Activated CD4-positive, alpha-beta memory T cell treated with anti-CD3 and anti-CD28 coated beads for 36 hours (primary cell): ENCODE measurements at regions not wholly inside any gene's neighbourhood (a gene's known extent, or its start where the extent isn't known, plus 50 kb on each side); places are given as distances from the start of the nearest gene placed in this dataset.

ENCODE experiments used
- CTCF ChIA-PET: fragments of 350-600 bp; sonication (Branson Sonifier 250); formaldehyde crosslinking; loops from one replicate; lab custom pipeline; 2021; ENCODE audit warnings: antibody characterized with exemption, inconsistent platforms; lab: Charles Lee
- POLR2A ChIA-PET: fragments of 350-600 bp; sonication (Branson Sonifier 250); formaldehyde crosslinking; loops from one replicate; lab custom pipeline; 2021; ENCODE audit warnings: antibody characterized with exemption; lab: Charles Lee
- DNase-seq: peaks from one replicate; pipeline ENCODE4 v3.0.0-alpha.2; 2020
- H3K27ac Mint-ChIP-seq: one replicate; pipeline ENCODE4 v1.8.0; 2021; ENCODE audit warnings: mixed read lengths
- H3K27me3 Mint-ChIP-seq: one replicate; pipeline ENCODE4 v1.8.0; 2021; ENCODE audit warnings: mixed read lengths
- H3K36me3 Mint-ChIP-seq: one replicate; pipeline ENCODE4 v1.8.0; 2021; ENCODE audit warnings: mixed read lengths
- H3K4me1 Mint-ChIP-seq: one replicate; pipeline ENCODE4 v1.8.0; 2021; ENCODE audit warnings: low read depth, mixed read lengths
- H3K4me3 Mint-ChIP-seq: one replicate; pipeline ENCODE4 v1.8.0; 2021; ENCODE audit warnings: mild to moderate bottlenecking, mixed read lengths
- H3K9me3 Mint-ChIP-seq: one replicate; pipeline ENCODE4 v1.8.0; 2021; ENCODE audit warnings: mixed read lengths
- intact Hi-C: fragments of 100-400 bp; cut with micrococcal nuclease; formaldehyde crosslinking; loops from one replicate; pipeline ENCODE4 v1.15.1; 2023

- no peak overlapping the region for H3K4me3 Mint-ChIP-seq
- H3K27ac Mint-ChIP-seq = no peak overlapping the region
- ChIA-PET CTCF (no interaction called here), POLR2A (no interaction called here)
- H3K27me3 Mint-ChIP-seq = no peaks in the 10 kb centered on the region
- intact Hi-C loops = no loop called here
- no peak for DNase-seq
- peaks cover 21% of the 10 kb centered on the region for H3K9me3 Mint-ChIP-seq
- H3K36me3 Mint-ChIP-seq = no peaks in the 10 kb centered on the region
- H3K4me1 Mint-ChIP-seq = no peaks in the 10 kb centered on the region
These were observed 713.8 kb upstream of the RBFOX1 start for GRCh38 chr16:6618874-6619273.

GRCh38 chr16:6616746-6617145 is 715.9 kb upstream of the RBFOX1 start:
- intact Hi-C loops = no loop called here
- CTCF ChIA-PET = no interaction called here
- DNase-seq = no peak
- H3K4me3 Mint-ChIP-seq = no peak overlapping the region
- no peaks in the 10 kb centered on the region for H3K27me3 Mint-ChIP-seq
- H3K27ac Mint-ChIP-seq = no peak overlapping the region
- H3K36me3 Mint-ChIP-seq = no peaks in the 10 kb centered on the region
- peaks cover 23% of the 10 kb centered on the region for H3K9me3 Mint-ChIP-seq
- POLR2A ChIA-PET = no interaction called here
- H3K4me1 Mint-ChIP-seq = no peaks in the 10 kb centered on the region

- Mint-ChIP-seq H3K27ac (no peak overlapping the region), H3K27me3 (no peaks in the 10 kb centered on the region), H3K4me3 (no peak overlapping the region), H3K36me3 (no peaks in the 10 kb centered on the region), H3K4me1 (no peaks in the 10 kb centered on the region), H3K9me3 (peaks cover 23% of the 10 kb centered on the region)
- DNase-seq = no peak
- intact Hi-C loops = no loop called here
- ChIA-PET CTCF (no interaction called here), POLR2A (no interaction called here)
These were observed 717.0 kb upstream of the RBFOX1 start for GRCh38 chr16:6615636-6616035.

GRCh38 chr16:6611535-6611934 is 721.1 kb upstream of the RBFOX1 start:
- Mint-ChIP-seq H3K36me3 (no peaks in the 10 kb centered on the region), H3K4me1 (no peaks in the 10 kb centered on the region), H3K9me3 (peaks cover 5% of the 10 kb centered on the region), H3K27me3 (no peaks in the 10 kb centered on the region), H3K4me3 (no peak overlapping the region), H3K27ac (no peak overlapping the region)
- DNase-seq = no peak
- ChIA-PET CTCF (no interaction called here), POLR2A (no interaction called here)
- intact Hi-C loops = no loop called here

DNA sequence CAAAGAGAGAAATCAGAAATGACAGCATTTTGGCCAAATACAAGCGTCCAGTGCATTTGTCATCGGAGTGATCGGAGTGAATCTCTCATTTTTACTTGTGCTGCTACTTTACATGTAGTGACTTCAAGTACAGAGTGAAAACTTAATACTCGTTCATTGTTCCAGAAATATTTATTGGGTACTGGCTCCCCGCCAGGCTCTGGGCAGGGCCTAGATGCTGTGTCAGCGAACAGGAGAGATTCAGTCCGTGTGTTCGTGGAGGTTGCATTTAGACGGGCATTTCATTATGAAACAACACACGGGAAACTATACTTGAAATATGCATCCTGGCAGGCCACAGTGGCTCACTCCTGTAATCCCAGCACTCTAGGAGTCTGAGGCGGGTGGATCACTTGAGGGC is 727.2 kb upstream of the RBFOX1 start:
- CTCF ChIA-PET = no interaction called here
- no peaks in the 10 kb centered on the region for H3K4me1 Mint-ChIP-seq
- POLR2A ChIA-PET = no interaction called here
- no peak overlapping the region for H3K4me3 Mint-ChIP-seq
- H3K9me3 Mint-ChIP-seq = peaks cover 3% of the 10 kb centered on the region
- H3K27ac Mint-ChIP-seq = no peak overlapping the region
- no peaks in the 10 kb centered on the region for H3K36me3 Mint-ChIP-seq
- intact Hi-C loops = no loop called here
- no peak for DNase-seq
- no peaks in the 10 kb centered on the region for H3K27me3 Mint-ChIP-seq

DNA sequence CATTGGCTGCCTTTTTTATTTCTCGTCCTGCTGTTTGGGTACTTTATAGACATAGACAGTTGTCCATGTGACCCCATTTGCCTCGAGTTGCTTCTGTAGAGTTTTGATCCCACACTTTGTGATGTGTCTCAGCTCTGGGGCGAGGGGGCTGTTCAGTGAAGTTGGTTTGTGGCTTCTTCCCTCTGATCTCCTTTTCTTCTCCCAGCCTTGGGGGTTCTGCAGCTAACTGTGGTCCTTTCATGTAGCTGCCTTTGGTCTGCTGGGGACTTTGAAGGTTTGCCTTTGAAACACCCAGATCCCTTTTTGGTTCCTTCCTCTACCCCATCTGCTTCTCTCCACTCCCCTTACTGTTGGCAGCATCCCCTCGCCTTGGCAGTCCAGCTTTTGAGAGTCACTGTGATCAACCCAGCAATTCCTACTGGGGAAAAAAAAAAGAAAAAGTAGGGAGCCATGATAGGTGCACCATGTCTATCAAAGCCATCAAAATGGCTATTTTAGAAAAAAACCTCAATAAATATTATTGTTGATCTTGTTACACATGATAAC is 728.8 kb upstream of the RBFOX1 start:
- H3K27ac Mint-ChIP-seq = no peak overlapping the region

GRCh38 chr16:6602405-6602804 is 730.2 kb upstream of the RBFOX1 start:
- Mint-ChIP-seq H3K4me3 (no peak overlapping the region), H3K4me1 (no peaks in the 10 kb centered on the region), H3K27me3 (no peaks in the 10 kb centered on the region), H3K36me3 (no peaks in the 10 kb centered on the region), H3K27ac (no peak overlapping the region), H3K9me3 (peaks cover 3% of the 10 kb centered on the region)
- ChIA-PET POLR2A (no interaction called here), CTCF (interaction anchor here (1.0 kb wide), 1 partner anchor 18 kb away, joined by 3 read pairs; no protein-coding TSS in a partner anchor)
- no peak for DNase-seq
- intact Hi-C loops = no loop called here

More for the DNA sequence above, 728.8 kb upstream of the RBFOX1 start:
- POLR2A ChIA-PET = no interaction called here
- no peak overlapping the region for H3K4me3 Mint-ChIP-seq
- peaks cover 3% of the 10 kb centered on the region for H3K9me3 Mint-ChIP-seq
- no peaks in the 10 kb centered on the region for H3K4me1 Mint-ChIP-seq
- H3K27me3 Mint-ChIP-seq = no peaks in the 10 kb centered on the region
- intact Hi-C loops = no loop called here
- no peaks in the 10 kb centered on the region for H3K36me3 Mint-ChIP-seq
- CTCF ChIA-PET = no interaction called here
- DNase-seq = no peak

DNA sequence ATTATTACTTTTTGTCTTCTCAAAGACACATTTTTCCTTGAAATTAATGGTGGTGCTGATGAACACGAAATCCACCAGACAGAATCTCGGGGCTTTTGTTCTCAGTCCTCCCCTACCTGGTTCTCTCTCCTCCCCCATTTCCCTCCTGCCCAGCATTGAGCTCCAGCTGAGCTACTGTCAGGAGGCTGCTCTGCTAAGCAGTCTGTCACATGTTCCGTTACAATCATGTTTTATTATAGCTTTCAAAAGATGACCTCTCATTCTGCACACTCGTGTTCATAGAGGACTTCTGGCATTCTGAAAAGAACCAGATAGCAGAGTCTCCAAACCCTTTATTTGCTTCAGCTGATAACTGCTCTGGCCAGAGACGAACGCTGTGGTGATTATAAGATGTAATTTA is 732.5 kb upstream of the RBFOX1 start:
- Mint-ChIP-seq H3K27me3 (no peaks in the 10 kb centered on the region), H3K9me3 (no peaks in the 10 kb centered on the region), H3K4me3 (no peak overlapping the region), H3K27ac (no peak overlapping the region), H3K36me3 (no peaks in the 10 kb centered on the region), H3K4me1 (no peaks in the 10 kb centered on the region)
- CTCF ChIA-PET = no interaction called here
- DNase-seq = no peak
- intact Hi-C loops = no loop called here
- POLR2A ChIA-PET = no interaction called here

DNA sequence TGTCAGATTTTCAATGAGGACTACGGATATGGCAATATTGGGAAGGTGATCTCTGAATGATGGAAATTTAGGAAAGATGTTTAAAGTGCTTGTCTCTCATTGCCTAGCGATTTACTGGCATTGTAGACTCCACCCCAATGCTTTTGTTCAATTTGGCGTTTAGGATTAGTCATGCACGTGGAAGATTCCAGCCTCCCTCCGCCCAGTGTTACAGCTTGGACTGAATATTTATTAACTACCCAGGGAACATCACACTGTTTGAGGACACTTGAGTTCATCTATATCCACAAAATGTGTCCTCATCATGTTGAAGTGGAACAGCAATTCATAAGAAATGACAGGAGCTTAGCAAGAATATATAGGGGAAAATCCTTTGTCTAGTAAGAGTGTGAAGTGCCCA is 738.8 kb upstream of the RBFOX1 start:
- ChIA-PET POLR2A (no interaction called here), CTCF (no interaction called here)
- H3K4me3 Mint-ChIP-seq = no peak overlapping the region
- H3K27me3 Mint-ChIP-seq = no peaks in the 10 kb centered on the region
- intact Hi-C loops = no loop called here
- H3K36me3 Mint-ChIP-seq = no peaks in the 10 kb centered on the region
- H3K27ac Mint-ChIP-seq = no peak overlapping the region
- no peaks in the 10 kb centered on the region for H3K4me1 Mint-ChIP-seq
- peaks cover 13% of the 10 kb centered on the region for H3K9me3 Mint-ChIP-seq
- no peak for DNase-seq

- intact Hi-C loops = no loop called here
- no peaks in the 10 kb centered on the region for H3K27me3 Mint-ChIP-seq
- no peak for DNase-seq
- no peaks in the 10 kb centered on the region for H3K4me1 Mint-ChIP-seq
- ChIA-PET CTCF (no interaction called here), POLR2A (no interaction called here)
- H3K9me3 Mint-ChIP-seq = peaks cover 22% of the 10 kb centered on the region
- no peak overlapping the region for H3K4me3 Mint-ChIP-seq
- H3K36me3 Mint-ChIP-seq = no peaks in the 10 kb centered on the region
- H3K27ac Mint-ChIP-seq = no peak overlapping the region
These were observed 756.0 kb upstream of the RBFOX1 start for GRCh38 chr16:6576606-6577005.

DNA sequence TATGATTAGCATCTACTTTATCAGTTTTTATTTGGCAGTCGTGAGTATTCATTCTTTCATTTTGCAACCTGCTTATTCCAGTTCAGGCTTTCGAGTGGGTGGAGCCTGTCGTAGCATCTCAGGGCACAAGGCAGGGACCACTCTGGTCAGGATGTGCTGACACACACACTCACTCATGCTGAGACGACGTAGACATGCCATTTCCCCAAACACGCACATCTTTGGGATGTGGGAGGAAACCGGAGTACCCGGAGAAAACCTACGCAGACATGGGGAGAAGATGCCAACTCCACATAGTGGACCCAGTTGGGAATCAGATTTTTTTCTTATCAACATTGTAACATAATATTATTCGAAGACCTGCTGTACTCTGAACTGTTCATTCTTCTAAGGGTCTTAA is 756.5 kb upstream of the RBFOX1 start:
- no peak overlapping the region for H3K27ac Mint-ChIP-seq
- no peaks in the 10 kb centered on the region for H3K36me3 Mint-ChIP-seq
- H3K4me1 Mint-ChIP-seq = no peaks in the 10 kb centered on the region
- peaks cover 22% of the 10 kb centered on the region for H3K9me3 Mint-ChIP-seq
- DNase-seq = no peak
- intact Hi-C loops = no loop called here
- CTCF ChIA-PET = no interaction called here
- H3K27me3 Mint-ChIP-seq = no peaks in the 10 kb centered on the region
- POLR2A ChIA-PET = no interaction called here
- no peak overlapping the region for H3K4me3 Mint-ChIP-seq

DNA sequence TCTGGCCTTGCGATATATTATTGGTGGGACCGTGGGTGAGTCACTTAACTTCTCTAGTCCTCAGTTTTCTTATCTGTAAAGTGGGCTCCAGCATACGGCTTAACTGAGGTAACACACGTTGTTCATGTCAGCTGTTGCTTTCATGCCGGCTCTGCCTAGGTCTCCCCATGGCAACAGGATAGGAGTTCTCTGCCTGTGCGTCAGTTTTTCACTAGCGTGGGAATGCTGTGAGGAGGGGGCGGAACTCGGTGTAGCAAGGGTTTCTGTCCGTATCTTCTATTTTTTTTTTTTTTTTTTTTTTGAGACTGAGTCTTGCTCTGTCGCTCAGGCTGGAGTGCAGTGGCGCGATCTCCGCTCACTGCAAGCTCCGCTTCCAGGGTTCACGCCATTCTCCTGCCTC is 758.5 kb upstream of the RBFOX1 start:
- intact Hi-C loops = no loop called here
- H3K4me3 Mint-ChIP-seq = no peak overlapping the region
- H3K27me3 Mint-ChIP-seq = no peaks in the 10 kb centered on the region
- CTCF ChIA-PET = no interaction called here
- no peaks in the 10 kb centered on the region for H3K4me1 Mint-ChIP-seq
- no peak for DNase-seq
- peaks cover 13% of the 10 kb centered on the region for H3K9me3 Mint-ChIP-seq
- POLR2A ChIA-PET = no interaction called here
- H3K27ac Mint-ChIP-seq = no peak overlapping the region
- H3K36me3 Mint-ChIP-seq = no peaks in the 10 kb centered on the region

DNA sequence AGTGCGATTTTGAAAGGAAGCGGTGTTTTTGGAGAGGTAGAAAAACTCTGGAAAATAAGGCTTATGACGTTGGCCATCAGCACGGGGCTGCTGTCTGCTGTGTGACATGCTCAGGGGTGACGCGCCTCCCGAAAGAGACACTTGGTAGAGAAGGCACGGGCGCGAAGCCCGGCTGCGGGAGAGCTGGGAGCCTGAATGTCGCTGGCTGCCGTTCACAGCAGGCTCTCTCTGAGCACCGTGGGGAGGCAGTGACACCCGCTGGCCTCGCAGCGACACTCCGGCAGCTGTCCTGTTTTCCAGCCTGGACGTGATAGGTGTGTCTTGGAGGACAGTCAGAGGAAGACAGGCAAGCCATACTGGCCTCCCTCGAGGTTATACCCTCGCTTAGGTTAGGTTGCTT is 759.1 kb upstream of the RBFOX1 start:
- Mint-ChIP-seq H3K4me3 (no peak overlapping the region), H3K27ac (no peak overlapping the region), H3K36me3 (no peaks in the 10 kb centered on the region), H3K4me1 (no peaks in the 10 kb centered on the region), H3K9me3 (peaks cover 11% of the 10 kb centered on the region), H3K27me3 (no peaks in the 10 kb centered on the region)
- intact Hi-C loops = no loop called here
- no peak for DNase-seq
- POLR2A ChIA-PET = no interaction called here
- CTCF ChIA-PET = no interaction called here
